Caki2 (cell line): ENCODE measurements at regions not wholly inside any gene's neighbourhood (a gene's known extent, or its start where the extent isn't known, plus 50 kb on each side); places are given as distances from the start of the nearest gene placed in this dataset.
"Not testable (repeated sequence)": the region's sequence is repeated elsewhere in the genome, so short reads cannot be mapped to it uniquely, and the experiment has no call there.

Experiments used
- DNase-seq: peaks from one replicate; pipeline ENCODE4 v3.0.0-alpha.2; 2015; ENCODE audit warnings: low read depth
- in situ Hi-C: cut with HindIII; loops from 2 replicates; pipeline ENCODE4 v1.10.0; 2016; ENCODE audit warnings: low sequenced_read_pairs, low pct_unique_long_range_greater_than_20kb, mixed read lengths

DNA sequence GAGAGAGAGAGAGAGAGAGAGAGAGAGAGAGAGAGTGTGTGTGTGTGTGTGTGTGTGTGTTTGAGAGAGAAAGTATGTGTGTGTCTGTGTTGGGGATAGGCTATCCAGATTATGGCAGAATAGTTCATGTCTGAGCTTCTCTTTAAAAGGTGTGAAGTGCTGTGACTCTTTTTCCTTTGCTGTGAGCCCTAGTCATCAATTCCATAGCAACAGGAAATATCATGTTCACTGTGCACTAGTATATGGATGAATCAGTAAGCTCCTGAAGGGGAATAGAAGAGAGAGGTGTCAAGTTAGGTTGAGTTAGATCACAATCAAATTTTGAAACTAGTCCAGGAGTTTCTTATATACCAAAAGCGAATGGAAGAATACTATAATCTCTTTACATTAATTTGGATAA, 318.7 kb downstream of the RFPL4B start:
- in situ Hi-C loops: no loop called here
- no peak for DNase-seq

DNA sequence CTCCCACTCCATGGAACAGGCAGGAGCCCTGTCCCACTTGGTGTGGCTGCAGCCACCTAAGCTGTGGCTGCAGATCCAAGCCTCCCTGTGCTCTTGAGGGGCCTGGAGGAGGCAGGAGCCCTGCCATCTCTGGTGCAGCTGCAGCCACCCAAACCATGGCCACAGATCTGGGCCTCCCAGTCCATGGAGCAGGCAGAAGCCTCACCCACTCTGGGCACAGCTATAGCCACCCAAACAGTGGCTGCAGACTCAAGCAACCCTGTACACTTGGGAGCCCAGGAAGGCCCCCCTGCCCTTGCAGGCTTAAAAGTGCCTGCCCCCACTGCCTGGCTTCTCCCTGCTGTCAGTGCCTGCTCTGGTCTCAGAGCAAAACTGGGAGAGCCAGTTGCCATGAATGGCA, 320.3 kb downstream of the RFPL4B start:
- in situ Hi-C loops: no loop called here
- DNase-seq: no peak

DNA sequence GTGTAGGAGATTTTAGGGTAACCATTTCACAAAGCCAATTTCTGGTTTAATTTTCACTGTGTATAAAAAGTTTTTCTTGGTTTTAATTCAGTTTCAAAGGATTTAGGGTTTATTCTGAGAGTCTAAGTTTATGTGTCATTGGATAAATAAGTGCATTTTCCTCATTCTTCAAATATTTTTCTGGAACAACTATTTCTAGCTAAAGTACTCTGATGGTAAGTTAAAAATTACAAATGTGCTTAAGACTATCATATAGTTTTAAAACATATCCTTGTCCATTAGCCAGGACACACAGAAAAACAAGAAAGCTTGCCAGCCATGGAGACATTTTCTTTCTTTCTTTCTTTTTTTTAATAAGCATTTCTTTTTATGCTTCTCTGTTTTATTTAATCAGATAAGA, 333.0 kb downstream of the RFPL4B start:
- in situ Hi-C loops: no loop called here

DNA sequence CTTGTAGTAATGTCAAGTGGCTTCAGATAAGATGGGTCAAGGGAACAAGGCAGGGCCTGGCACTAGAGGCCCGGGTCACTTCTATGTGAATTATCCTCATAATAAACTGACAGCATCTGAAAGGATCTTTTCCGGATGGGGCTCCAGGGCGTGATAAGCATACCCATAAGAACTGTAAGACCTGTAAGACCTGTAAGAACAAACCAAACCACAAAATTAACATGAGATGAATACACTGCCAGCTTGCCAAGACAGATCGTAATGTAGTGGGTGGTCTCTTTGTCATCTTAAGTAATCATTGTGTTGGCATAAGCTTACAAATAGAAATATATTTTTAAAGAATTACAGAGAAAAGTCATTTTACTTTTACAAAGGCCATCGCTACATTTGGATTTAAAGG, 334.9 kb downstream of the RFPL4B start:
- DNase-seq: no peak
- in situ Hi-C loops: no loop called here

More for the DNA sequence above, 333.0 kb downstream of the RFPL4B start:
- no peak for DNase-seq

DNA sequence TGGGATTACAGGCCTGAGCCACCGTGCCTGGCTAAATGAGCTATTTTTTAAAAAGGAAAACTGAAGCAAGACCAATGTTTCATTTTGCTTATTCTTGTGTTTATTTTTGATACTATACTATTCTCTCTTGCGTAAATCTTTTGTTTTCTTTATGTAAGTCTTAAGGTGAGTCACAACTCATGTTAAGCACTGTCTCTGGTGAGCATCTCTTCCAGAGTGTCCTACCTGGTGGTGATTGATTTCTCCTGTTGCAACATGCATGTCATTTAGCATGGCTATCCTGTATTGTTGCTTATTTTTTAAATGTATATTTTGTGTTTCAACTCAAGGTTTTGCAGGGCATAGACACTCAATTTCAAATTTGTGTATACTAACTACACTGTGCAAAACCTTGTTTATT, 336.0 kb downstream of the RFPL4B start:
- DNase-seq: no peak
- in situ Hi-C loops: no loop called here

DNA sequence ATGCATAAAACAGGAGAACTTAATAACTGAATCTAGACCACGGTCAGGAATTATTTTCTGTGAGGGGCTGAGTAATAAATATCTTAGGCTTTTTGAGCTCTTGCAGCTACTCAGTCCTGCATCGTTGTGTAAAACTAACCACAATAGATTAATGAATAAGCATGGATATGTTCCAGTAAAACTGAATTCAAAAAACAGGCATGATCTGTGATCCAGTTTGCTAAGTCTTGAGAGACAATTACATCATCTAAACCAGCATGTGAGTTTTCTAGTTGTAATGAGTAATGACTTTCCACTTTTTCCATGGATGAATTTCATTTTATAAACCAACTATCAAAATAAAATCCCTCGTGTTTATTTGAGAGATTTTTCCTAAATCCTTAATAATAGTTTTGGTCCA, 336.8 kb downstream of the RFPL4B start:
- no peak for DNase-seq
- in situ Hi-C loops: no loop called here

DNA sequence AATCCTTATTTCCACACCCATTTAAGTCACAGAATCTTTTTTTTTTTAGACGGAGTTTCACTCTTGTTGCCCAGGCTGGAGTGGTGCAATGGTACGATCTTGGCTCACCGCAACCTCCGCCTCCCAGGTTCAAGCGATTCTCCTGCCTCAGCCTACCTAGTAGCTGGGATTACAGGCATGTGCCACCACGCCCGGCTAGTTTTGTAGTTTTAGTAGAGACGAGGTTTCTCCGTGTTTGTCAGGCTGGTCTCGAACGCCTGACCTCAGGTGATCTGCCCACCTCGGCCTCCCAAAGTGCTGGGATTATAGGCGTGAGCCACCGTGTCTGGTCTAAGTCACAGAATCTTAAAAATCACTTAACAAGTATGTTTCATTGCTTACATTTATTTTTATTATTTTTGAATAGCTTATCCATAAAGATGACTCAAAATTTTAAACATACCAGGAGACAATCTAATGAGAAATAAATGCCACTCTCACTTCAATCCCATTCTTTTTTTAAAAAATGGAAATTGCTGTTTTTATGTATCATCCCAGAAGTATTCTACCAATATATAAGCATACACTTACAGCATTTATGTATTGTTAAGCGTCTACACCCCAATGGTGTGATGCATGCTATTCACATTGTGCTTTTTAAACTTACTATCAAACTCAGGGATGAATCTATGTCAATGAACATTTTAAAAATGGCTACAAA, 338.5 kb downstream of the RFPL4B start:
- DNase-seq, in situ Hi-C loops: not testable (repeated sequence)

DNA sequence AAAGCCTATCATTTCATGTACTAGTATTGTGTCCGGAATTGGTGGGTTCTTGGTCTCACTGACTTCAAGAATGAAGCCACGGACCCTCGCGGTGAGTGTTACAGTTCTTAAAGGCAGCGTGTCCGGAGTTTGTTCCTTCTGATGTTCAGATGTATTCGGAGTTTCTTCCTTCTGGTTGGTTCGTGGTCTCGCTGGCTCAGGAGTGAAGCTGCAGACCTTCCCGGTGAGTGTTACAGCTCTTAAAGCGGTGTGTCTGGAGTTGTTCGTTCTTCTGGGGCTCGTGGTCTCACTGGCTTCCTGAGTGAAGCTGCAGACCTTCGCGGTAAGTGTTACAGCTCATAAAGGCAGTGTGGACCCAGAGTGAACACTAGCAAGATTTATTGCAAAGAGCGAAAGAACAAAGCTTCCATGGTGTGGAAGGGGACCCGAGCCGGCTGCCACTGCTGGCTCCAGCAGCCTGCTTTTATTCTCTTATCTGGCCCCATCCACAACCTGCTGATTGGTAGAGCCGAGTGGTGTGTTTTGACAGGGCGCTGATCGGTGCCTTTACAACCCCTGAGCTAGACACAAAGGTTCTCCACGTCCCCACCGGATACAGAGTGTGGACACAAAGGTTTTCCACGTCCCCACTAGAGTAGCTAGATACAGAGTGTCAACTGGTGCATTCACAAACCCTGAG, 341.5 kb downstream of the RFPL4B start:
- DNase-seq, in situ Hi-C loops: not testable (repeated sequence)

DNA sequence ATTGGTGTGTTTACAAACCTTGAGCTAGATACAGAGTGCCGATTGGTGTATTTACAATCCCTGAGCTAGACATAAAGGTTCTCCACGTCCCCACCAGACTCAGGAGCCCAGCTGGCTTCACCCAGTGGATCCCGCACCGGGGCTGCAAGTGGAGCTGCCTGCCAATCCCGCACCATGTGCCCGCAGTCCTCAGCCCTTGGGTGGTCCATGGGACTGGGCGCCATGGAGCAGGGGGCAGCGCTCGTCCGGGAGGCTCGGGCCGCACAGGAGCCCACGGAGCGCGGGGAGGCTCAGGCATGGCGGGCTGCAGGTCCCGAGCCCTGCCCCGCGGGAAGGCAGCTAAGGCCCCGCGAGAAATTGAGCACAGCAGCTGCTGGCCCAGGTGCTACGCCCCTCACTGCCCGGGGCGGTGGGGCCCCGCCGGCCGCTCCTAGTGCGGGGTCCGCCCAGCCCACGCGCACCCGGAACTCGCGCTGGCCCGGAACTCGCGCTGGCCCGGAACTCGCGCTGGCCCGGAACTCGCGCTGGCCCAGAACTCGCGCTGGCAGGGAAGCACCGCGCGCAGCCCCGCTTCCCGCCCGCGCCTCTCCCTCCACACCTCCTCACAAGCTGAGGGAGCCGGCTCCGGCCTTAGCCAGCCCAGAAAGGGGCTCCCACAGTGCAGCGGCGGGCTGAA, 342.2 kb downstream of the RFPL4B start:
- in situ Hi-C loops, DNase-seq: not testable (repeated sequence)

DNA sequence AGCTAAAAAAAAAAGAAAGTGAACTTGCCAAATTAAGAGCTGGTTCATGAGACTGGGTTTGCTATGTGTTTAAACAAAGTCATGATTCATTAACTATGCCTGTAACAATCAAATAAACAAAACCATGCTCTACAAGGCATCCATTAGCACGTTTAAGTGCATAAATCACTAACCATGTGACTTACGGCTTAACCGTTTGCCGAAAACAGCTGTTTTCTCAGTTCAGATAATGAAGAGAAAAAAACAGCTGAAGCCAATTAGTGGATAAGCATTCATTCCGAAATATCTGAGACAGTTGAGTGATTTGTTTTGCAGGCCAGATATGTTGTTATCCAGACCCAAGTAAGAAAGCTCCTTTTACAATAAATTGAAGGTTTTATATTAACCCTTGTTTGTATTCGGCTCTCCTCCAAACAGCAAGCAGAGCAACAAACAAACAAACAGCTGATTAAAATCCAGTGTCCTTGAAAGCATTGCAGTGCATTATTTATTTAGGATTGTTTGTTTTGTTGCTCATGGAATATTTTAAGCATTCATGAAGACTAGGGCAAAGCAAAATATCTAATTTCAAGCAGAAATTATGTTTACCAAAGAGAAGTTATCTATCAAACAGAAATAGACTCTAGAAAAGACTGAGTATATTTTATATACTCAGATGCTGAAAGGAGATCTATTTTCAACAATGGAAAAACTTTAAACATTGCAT, 343.5 kb downstream of the RFPL4B start:
- in situ Hi-C loops: no loop called here
- DNase-seq: peak; percentile 4

DNA sequence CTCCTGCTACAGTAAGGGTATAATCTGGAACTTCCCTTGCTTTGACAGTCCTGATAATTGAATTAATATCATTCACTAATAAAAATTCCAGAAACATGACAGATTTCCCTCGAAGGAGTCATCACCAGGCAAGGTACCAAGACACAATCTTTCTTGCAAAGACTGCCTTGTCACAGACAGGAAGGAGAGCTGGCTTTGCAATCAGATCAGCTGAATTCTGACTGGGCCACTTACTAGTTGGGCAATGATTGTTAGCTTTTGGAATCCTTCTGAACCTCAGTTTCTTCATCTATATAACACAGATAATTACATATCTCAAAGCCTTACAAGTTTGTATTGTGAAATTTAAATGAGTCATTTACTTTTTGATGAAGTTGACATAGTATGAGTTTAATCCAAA, 344.2 kb downstream of the RFPL4B start:
- in situ Hi-C loops: no loop called here
- peak; percentile 5 for DNase-seq

DNA sequence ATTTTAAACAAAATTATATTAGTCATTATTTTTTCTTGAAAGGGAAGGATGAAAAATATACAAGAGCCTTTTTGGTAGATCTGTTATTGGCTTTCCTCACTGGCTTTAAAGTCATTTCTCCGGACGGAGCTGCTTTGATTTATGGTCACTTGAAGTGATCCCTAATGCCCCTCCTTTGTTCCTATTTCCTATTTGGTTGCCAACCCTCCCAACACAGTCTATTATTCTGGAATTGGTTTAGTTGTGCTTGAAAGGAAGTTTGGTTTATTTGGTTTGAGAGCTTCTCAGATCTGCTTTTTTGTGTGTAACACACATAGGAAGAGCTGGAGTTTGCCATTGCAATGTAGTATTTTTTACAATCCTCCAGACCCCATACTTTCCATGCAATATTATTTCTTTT, 347.9 kb downstream of the RFPL4B start:
- in situ Hi-C loops: no loop called here
- DNase-seq: no peak

DNA sequence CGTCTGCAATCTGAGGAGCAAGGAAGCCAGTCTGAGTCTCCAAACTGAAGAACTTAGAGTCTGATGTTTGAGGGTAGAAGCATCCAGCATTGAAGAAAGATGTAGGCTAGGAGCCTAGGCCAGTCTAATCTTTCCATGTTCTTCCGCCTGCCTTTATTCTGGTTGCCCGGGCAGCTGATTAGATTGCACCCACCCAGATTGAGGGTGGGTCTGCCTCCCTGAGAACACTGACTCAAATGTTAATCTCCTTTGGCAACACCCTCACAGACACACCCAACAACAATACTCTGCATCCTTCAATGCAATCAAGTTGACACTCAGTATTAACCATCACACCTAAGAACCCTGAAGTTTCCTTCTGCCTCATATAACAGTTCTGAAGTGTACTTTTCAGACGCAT, 350.1 kb downstream of the RFPL4B start:
- in situ Hi-C loops: no loop called here

DNA sequence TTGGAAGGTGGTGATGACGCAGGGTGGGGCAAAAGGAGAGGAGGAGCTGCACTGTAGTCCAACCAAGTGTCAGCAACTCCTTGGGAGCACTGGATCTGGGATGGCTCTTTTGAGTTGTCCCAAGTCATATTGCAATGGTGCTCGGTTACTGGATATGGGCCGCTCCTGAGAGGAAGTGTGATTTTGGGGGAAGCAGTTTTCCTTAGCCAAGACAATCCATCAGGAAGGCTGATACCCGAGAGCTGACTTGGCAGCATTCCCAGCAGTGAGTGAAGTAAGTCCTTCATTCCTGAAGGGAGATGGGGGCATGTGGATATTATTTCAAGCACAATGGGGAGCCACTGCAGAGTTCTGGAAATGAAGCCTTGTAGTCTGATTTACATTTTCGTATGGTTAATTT, 354.1 kb downstream of the RFPL4B start:
- DNase-seq: no peak
- in situ Hi-C loops: no loop called here

More for the DNA sequence above, 350.1 kb downstream of the RFPL4B start:
- DNase-seq: no peak

DNA sequence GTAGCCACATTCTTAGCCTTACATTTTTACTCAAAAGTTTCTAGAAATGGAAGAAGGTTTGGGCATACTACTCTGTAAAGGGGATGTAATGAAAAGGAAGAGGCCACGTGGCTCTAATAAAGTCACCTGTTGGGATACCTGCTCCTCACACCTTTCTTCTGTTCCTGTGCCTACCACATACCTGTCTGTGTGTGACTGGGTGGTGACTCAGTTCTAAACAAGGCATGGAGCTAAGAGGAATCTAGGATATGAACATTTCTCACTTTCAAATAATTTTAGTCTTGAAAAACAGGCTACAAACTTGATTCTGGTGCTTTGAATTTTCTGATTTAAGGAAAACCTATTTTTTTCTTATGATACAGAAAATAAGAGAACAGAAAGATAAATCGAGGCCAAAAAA, 363.6 kb downstream of the RFPL4B start:
- DNase-seq: no peak
- in situ Hi-C loops: no loop called here

DNA sequence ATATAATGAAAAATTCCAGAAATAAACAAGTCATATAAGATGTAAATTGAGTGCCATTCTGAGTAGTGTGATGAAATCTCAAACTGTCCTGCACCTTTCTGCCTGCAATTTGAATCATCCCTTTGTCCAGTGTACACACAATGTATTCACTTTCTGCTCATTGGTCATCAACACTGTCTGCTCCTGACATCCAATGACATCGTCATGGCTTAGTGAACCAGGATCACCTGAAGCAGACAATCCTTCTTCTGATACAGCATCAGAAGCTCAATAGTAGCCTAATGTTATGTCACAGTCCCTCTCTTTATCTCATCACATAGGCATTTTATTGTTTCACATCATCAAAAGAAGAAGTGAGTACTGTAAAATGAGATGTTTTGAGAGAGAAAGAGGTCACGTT, 366.3 kb downstream of the RFPL4B start:
- in situ Hi-C loops: no loop called here
- DNase-seq: no peak

DNA sequence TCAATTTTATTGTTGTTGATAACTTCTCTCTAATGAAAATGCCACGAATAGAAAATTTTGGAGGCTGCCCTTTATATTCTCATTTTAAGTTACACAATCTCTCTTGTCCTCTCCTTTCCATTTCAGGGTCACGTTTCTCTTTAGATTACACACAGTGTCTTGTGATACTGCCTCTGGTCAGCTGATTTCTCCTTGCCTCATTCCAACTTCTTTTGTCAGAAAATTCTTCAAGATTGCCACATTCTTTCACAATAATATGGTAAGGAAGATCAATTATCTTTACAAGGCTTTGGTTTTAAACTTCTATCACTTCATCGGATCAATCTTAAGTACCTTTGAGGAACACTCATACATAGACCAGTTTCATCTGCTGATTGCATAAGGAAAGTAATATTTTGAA, 370.3 kb downstream of the RFPL4B start:
- DNase-seq: no peak
- in situ Hi-C loops: no loop called here

DNA sequence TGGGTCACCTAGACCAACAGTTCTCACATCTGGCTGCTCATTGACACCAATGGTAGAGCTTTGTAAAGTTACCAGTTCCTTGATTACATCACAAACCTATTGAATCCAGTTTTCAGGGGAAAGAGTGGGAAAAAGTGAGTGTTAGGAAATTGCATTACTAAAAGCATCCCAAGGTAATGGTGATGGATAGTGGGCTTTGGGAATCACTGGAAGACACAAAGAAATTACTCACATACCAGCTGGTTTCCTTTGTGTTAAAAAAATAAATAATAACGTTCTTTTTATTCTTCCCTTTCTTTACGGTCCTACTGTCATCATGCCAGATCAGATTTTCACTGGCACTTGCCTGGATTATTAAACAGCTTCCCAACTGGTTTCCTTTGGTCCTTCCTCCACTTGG, 370.7 kb downstream of the RFPL4B start:
- DNase-seq: no peak
- in situ Hi-C loops: no loop called here

DNA sequence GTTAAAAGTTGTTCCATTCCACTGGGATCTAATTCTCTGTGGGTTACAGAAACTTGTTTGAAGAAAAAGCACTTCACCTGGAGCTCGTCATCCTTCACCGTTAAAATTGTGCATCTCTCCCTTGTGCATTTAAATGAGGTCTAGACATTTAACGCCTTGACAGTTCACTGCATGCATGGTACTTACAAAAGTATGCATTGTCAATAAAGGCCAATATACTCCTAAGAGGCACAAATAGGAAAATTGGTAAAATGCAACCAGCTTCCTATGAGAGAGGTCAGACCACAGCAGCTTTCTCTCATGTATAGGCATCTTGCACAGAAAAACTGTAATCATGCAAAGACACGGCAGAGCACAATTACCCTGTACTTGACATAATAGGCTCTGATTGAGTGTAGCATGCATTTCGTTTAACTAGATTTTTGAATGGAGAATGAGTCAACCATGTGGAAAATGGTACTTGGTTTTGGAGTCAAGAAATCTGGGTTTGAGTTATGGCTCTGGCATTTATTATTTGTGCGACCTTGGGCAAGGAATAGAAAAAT, 378.5 kb downstream of the RFPL4B start:
- no peak for DNase-seq
- in situ Hi-C loops: no loop called here
